Gastrocnemius medialis (tissue), 4 donors: ENCODE measurements at regions not wholly inside any gene's neighbourhood (a gene's known extent, or its start where the extent isn't known, plus 50 kb on each side); places are given as distances from the start of the nearest gene placed in this dataset.

Experiments
- CTCF ChIP-seq, 5 experiments: fragments of 450-650 bp in 3 of 5; fragments of 200-600 bp in 2 of 5; sonication (generic) in 2 of 5; IDR thresholded peaks in 4 of 5; conservative IDR thresholded peaks in 1 of 5; 1 replicate in 4 of 5; 2 replicates in 1 of 5; pipeline ENCODE4 v1.5.1; 2016 to 2019; ENCODE audit warnings: antibody characterized with exemption in 5 of 5, mild to moderate bottlenecking in 3 of 5, moderate library complexity in 3 of 5
- POLR2A ChIP-seq, 2 donors: fragments of 450-650 bp; IDR thresholded peaks; one replicate each; pipeline ENCODE4 v1.6.1; 2017; ENCODE audit warnings: antibody characterized with exemption in 2 of 2, mild to moderate bottlenecking in 2 of 2, moderate library complexity in 2 of 2

GRCh38 chr10:63008491-63008890, 124.6 kb upstream of the NRBF2 start:
- TF ChIP-seq CTCF (IDR thresholded peaks at IDR 0.05 in 4 of 5, conservative IDR thresholded peaks at IDR 0.05 in 1 of 5) (no peak), POLR2A (IDR thresholded peaks at IDR 0.05) (no peak)
